Hippocampal formation (tissue), 2 donors: ENCODE measurements at regions not wholly inside any gene's neighbourhood (a gene's known extent, or its start where the extent isn't known, plus 50 kb on each side); places are given as distances from the start of the nearest gene placed in this dataset.

Source experiments
- DNase-seq, 2 donors: peaks; one replicate each; lab custom pipeline; 2025; lab: John Stamatoyannopoulos, UW

- no peak for DNase-seq
Measured at GRCh38 chr15:69658411-69658945, 205.9 kb downstream of the RPLP1 start.

- no peak for DNase-seq
Measured at GRCh38 chr15:69659454-69660050, 206.9 kb downstream of the RPLP1 start.

- DNase-seq: no peak
Measured at GRCh38 chr15:69660114-69660513, 207.5 kb downstream of the RPLP1 start.

- no peak for DNase-seq
Measured at GRCh38 chr15:69660658-69661405, 208.2 kb downstream of the RPLP1 start.

- no peak for DNase-seq
Measured at GRCh38 chr15:69661446-69661845, 208.8 kb downstream of the RPLP1 start.

DNA sequence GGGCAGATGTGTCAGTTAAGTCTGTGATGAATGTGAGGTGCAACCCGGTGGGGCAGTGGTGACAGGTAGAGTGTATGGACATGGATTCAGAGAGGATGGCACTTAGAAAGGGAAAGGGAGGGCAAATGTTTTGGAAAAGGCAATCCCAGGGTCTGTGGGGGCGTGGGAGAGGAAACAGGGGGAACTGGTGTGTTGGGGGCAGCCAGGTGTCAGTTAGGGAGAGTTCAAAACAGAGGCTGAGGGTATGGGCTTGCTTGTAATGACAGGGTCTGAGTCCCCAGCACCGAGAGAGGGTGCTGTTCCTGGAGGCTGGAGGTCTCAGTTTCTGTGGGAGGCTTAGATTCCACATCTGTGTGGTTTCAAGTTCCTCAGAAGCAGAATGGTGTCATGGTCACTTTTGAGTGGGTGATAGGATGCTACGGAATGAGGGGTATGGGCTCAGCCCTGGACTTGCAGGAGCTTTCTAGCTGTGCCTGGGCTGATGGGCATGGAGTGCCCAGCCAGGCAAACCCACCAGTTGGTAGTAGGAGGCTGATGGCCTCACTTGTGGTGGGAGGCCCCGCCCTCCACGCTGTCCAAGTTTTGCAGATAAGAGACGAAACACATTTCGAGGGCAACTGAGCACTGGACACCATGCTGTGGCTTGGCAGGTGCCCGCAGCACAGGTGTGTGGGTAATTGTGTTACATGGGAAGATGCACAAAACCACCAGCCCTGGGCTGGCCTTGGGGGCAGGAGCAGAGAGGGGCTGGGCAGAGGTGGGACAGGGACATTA, 209.4 kb downstream of the RPLP1 start:
- no peak for DNase-seq

DNA sequence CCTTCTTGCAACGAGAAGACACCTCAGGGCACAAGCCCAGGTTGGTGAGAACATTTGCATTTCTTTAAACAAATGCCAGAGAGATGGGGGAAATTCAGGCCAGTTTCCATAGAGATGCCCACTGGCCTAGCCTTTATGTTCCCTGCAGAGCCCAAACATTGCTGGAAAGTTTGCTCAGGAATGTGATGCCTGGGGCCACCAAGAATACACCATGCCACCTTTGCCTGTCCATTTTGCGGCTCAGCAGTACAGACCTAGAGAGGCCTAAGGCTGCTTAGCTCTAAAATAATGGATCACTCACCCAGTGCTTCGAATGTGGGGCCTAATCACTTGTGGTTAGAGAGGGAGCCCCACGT, 210.0 kb downstream of the RPLP1 start:
- no peak for DNase-seq

GRCh38 chr15:69663441-69663840, 210.8 kb downstream of the RPLP1 start:
- no peak for DNase-seq

- no peak for DNase-seq
Measured at GRCh38 chr15:69663982-69664381, 211.4 kb downstream of the RPLP1 start.

- peak in 1 of 2 donors; percentile 8 for DNase-seq
Measured at GRCh38 chr15:69664572-69665571, 212.3 kb downstream of the RPLP1 start.

- no peak for DNase-seq
Measured at GRCh38 chr15:69665641-69666111, 213.1 kb downstream of the RPLP1 start.

DNA sequence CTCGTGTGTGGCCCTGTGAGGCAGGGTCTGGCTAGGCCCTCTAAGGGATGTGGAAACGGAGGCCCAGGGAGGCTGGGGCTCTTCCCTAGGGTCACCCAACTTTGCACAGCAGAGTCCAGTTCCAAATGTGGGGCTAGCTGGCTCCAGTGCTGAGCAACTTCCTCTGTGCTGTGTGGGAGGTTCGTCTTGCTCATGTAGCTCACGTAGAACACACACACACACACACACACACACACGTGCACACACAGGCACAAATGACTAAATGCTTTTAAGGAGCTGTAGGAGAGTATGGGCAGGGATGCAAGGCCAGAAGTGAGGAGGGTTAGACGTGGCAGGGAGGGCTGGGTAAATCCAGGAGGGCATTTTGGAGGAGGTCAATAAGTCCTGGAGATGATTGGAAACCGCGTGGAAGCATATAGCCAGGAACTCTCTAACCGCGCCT, 213.8 kb downstream of the RPLP1 start:
- DNase-seq: peak in 1 of 2 donors; percentile 15

DNA sequence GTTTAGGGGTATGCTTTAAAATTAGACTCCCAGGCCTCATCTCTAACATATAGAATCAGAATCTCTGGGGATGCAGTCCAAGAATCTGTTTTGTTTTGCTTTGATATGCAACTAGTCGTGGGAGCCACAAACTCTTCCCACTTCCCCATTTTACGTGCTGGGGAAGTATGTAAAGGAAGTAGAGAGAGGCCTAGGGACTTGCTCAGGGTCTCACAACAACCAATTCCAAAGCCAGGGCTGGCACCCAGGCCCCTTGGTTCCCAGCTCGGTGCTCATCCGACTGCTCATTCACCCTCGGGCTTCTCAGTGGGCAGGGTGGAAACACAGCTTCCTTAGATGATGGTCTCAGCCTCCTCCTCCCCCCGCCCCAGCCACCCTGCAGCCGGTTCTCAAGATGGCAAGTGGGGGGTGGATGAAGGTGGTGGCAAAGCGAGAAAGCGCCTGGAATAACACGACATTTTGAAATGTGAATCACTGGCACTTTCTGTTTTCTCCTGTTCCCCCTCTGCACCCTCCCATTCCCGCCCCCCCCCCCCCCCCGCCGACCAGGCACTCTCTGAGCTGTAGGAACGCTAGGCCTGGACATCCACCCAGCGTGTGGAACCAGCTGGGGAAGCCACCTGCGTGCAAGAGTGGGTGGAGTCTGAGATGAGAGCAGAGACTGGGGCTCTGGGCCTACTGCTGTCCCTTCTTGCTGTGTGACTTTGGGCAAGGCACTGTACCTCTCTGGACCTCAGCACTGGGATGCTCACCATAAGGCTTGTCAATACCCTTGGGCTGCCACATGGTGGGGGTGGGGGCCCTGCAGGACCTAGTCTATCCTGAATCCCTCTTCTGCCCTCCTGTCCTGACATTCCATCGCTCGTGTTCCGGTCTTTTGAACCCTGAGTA, 214.5 kb downstream of the RPLP1 start:
- DNase-seq: no peak

- no peak for DNase-seq
Measured at GRCh38 chr15:69668039-69668705, 215.6 kb downstream of the RPLP1 start.

GRCh38 chr15:69668963-69669362, 216.3 kb downstream of the RPLP1 start:
- no peak for DNase-seq

DNA sequence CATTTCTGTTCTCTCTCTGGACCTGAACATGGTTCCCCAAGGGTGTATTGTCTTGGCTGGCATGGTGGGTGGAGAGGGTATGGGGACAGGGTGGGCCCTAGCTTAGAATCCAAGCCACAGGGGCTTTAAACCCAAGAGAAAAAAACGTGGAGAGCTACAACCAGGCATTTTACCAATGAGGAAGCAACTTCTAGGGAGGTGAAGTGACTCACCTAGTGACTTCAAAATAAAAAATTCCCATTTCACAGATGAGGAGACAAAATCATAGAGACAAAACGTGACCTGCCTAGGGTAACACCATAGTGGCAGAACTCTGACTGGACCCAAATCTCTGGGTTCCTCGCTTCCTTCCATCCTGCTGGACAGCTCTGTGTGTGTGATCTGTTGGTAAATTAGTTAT, 216.8 kb downstream of the RPLP1 start:
- DNase-seq: no peak

GRCh38 chr15:69673291-69673881, 220.8 kb downstream of the RPLP1 start:
- no peak for DNase-seq

DNA sequence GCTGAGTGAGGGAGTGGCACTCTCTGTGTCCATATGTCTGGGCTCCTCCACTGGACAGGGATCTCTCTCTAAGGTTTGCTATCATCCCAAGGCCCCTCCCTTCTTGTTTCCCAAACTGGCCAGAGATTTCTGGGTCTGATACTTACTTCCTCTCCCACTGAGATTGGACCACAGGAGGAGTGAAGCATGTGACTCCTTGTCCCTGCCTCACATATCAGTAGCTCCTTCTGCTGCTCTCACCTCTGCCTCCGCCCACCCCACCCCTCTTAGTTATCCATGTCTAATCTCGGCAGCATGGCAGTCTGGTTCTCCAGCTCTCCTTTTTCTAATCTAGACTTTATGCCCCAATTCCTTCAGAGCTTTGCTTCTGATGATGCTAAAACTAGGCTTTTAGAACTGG, 223.1 kb downstream of the RPLP1 start:
- DNase-seq: no peak

- DNase-seq: no peak
Measured at GRCh38 chr15:69677403-69677802, 224.8 kb downstream of the RPLP1 start.
